Stomach (tissue), 4 donors: ENCODE measurements at regions not wholly inside any gene's neighbourhood (a gene's known extent, or its start where the extent isn't known, plus 50 kb on each side); places are given as distances from the start of the nearest gene placed in this dataset.

Experiments used
- CTCF ChIP-seq, 7 experiments: fragments of 450-650 bp in 4 of 7; fragments of 200-600 bp in 3 of 7; sonication (generic) in 3 of 7; IDR thresholded peaks; one replicate each; pipeline ENCODE4 v1.5.1; 2016 to 2019; ENCODE audit warnings: antibody characterized with exemption in 7 of 7, control low read depth in 2 of 7, mild to moderate bottlenecking in 1 of 7
- POLR2A ChIP-seq, 4 donors: fragments of 450-650 bp; IDR thresholded peaks; one replicate each; pipeline ENCODE4 v1.6.1; 2016; ENCODE audit warnings: antibody characterized with exemption in 4 of 4, control low read depth in 2 of 4, mild to moderate bottlenecking in 1 of 4, moderate library complexity in 1 of 4

- TF ChIP-seq CTCF (IDR thresholded peaks at IDR 0.05) (no peak), POLR2A (IDR thresholded peaks at IDR 0.05) (no peak)
Observed at GRCh38 chrX:44459501-44459900, 83.2 kb downstream of the FUNDC1 start.
